Mesenchymal stem cell (in vitro differentiated cells and primary cell): ENCODE measurements at regions not wholly inside any gene's neighbourhood (a gene's known extent, or its start where the extent isn't known, plus 50 kb on each side); places are given as distances from the start of the nearest gene placed in this dataset.

Experiments
- DNase-seq: peaks from one replicate; pipeline ENCODE4 v3.0.0-alpha.2; 2013
- H2AFZ ChIP-seq: one replicate; pipeline ENCODE4 v1.6.1; 2013; ENCODE audit warnings: low read depth, mild to moderate bottlenecking, control low read depth, inconsistent platforms, low read length, moderate library complexity
- H2AK5ac ChIP-seq: 2 replicates; pipeline ENCODE4 v1.6.1; 2013; ENCODE audit warnings: low read length, moderate library complexity, mild to moderate bottlenecking, inconsistent platforms; ENCODE audit not compliant: severe bottlenecking
- H2BK120ac ChIP-seq: one replicate; pipeline ENCODE4 v1.6.1; 2013; ENCODE audit warnings: low read depth, mild to moderate bottlenecking, inconsistent platforms, low read length, moderate library complexity
- H2BK12ac ChIP-seq, 2 experiments: one replicate each; pipeline ENCODE4 v1.6.1; 2013; ENCODE audit warnings: inconsistent platforms in 2 of 2, low read length in 2 of 2, mild to moderate bottlenecking in 2 of 2, moderate library complexity in 2 of 2, control low read depth in 1 of 2
- H2BK15ac ChIP-seq: one replicate; pipeline ENCODE4 v1.6.1; 2013; ENCODE audit warnings: mild to moderate bottlenecking, low read depth, inconsistent platforms; ENCODE audit not compliant: poor library complexity, severe bottlenecking
- H2BK5ac ChIP-seq: 2 replicates; pipeline ENCODE4 v1.6.1; 2013; ENCODE audit warnings: low read depth, mild to moderate bottlenecking, low read length, control low read depth, inconsistent platforms; ENCODE audit not compliant: poor library complexity, severe bottlenecking
- H3K14ac ChIP-seq, 2 experiments: one replicate each; pipeline ENCODE4 v1.6.1; 2013; ENCODE audit warnings: inconsistent platforms in 2 of 2, low read length in 2 of 2, control low read depth in 1 of 2, mild to moderate bottlenecking in 1 of 2, moderate library complexity in 1 of 2
- H3K18ac ChIP-seq, 2 experiments: one replicate each; pipeline ENCODE4 v1.6.1; 2013; ENCODE audit warnings: inconsistent platforms in 2 of 2, low read length in 2 of 2, control low read depth in 1 of 2, low read depth in 1 of 2, mild to moderate bottlenecking in 1 of 2
- H3K23ac ChIP-seq, 2 experiments: one replicate each; pipeline ENCODE4 v1.6.1; 2013; ENCODE audit warnings: inconsistent platforms in 2 of 2, low read length in 2 of 2, mild to moderate bottlenecking in 2 of 2, moderate library complexity in 2 of 2, control low read depth in 1 of 2
- H3K27ac ChIP-seq: 2 replicates; pipeline ENCODE4 v1.5.1; 2013; ENCODE audit warnings: mild to moderate bottlenecking, moderate library complexity, low read length, control low read depth, inconsistent platforms; ENCODE audit not compliant: poor library complexity, severe bottlenecking
- H3K27me3 ChIP-seq, 2 experiments: 2 replicates each; pipeline versions ENCODE4 v1.6.1 to v1.7.0; 2013; ENCODE audit warnings: low read length in 2 of 2, mild to moderate bottlenecking in 2 of 2, moderate library complexity in 2 of 2, control low read depth in 1 of 2, inconsistent platforms in 1 of 2; ENCODE audit not compliant: control insufficient read depth in 1 of 2, insufficient read depth in 1 of 2
- H3K36me3 ChIP-seq, 2 experiments: 2 replicates each; pipeline versions ENCODE4 v1.6.1 to v1.7.0; 2013; ENCODE audit warnings: low read length in 2 of 2, control low read depth in 1 of 2, inconsistent platforms in 1 of 2, low read depth in 1 of 2, mild to moderate bottlenecking in 1 of 2; ENCODE audit not compliant: insufficient read depth in 2 of 2, control insufficient read depth in 1 of 2
- H3K4ac ChIP-seq, 2 experiments: one replicate each; pipeline ENCODE4 v1.6.1; 2013; ENCODE audit warnings: inconsistent platforms in 2 of 2, low read length in 2 of 2, mild to moderate bottlenecking in 2 of 2, moderate library complexity in 2 of 2, control low read depth in 1 of 2, low read depth in 1 of 2
- H3K4me1 ChIP-seq: 2 replicates; pipeline ENCODE4 v1.6.1; 2013; ENCODE audit warnings: low read depth, low read length, control low read depth; ENCODE audit not compliant: control insufficient read depth, insufficient read depth
- H3K4me2 ChIP-seq: 2 replicates; pipeline ENCODE4 v1.6.1; 2013; ENCODE audit warnings: low read length, mild to moderate bottlenecking, inconsistent platforms; ENCODE audit not compliant: poor library complexity, severe bottlenecking
- H3K4me3 ChIP-seq, 2 experiments: 2 replicates each; pipeline versions ENCODE4 v1.5.1 to v1.7.0; 2013; ENCODE audit warnings: low read length in 2 of 2, mild to moderate bottlenecking in 2 of 2, control low read depth in 1 of 2, low read depth in 1 of 2; ENCODE audit not compliant: insufficient read depth in 1 of 2
- H3K79me1 ChIP-seq: replicated peaks from 2 replicates; pipeline ENCODE4 v1.6.1; 2013; ENCODE audit warnings: mild to moderate bottlenecking, control low read depth, low read length, inconsistent platforms; ENCODE audit not compliant: poor library complexity, severe bottlenecking
- H3K9ac ChIP-seq: 2 replicates; pipeline ENCODE4 v1.7.0; 2013; ENCODE audit warnings: mild to moderate bottlenecking, low read length, moderate library complexity
- H3K9me3 ChIP-seq: 2 replicates; pipeline ENCODE4 v1.7.0; 2013; ENCODE audit warnings: mild to moderate bottlenecking, low read length; ENCODE audit not compliant: control insufficient read depth
- H4K8ac ChIP-seq: one replicate; pipeline ENCODE4 v1.6.1; 2013; ENCODE audit warnings: inconsistent platforms, mild to moderate bottlenecking, low read length, moderate library complexity
- H4K91ac ChIP-seq: one replicate; pipeline ENCODE4 v1.6.1; 2013; ENCODE audit warnings: mild to moderate bottlenecking, low read length, inconsistent platforms
- WGBS: methylation state at CpG from one replicate; pipeline ENCODE4 v1.1.7; 2013; ENCODE audit warnings: mixed read lengths; 5-methylcytosine and 5-hydroxymethylcytosine counted together

- WGBS = 81% methylated on average over 2 of the region's 2 CpGs
- Histone ChIP-seq H3K27me3 (no peaks in the 10 kb centered on the region), H2AK5ac (no peak overlapping the region), H2BK12ac (no peak overlapping the region), H3K27ac (no peak overlapping the region), H3K4me2 (no peak overlapping the region), H4K91ac (no peak overlapping the region), H3K4me1 (peaks cover 10% of the 10 kb centered on the region), H3K9ac (no peak overlapping the region), H4K8ac (no peak overlapping the region), H3K36me3 (peaks cover 7 to 16% of the 10 kb centered on the region in 2 experiments), H2AFZ (no peak overlapping the region), H3K14ac (no peak overlapping the region), H2BK15ac (no peak overlapping the region), H2BK120ac (no peak overlapping the region), H2BK5ac (no peak overlapping the region), H3K79me1 (peaks cover 30% of the 10 kb centered on the region), H3K9me3 (peaks cover 5% of the 10 kb centered on the region), H3K18ac (no peak overlapping the region), H3K4ac (no peak overlapping the region), H3K4me3 (peak overlapping the region in 1 of 2 experiments; percentile 6), H3K23ac (no peak overlapping the region)
- DNase-seq = no peak
These were observed 84.0 kb downstream of the CYB561 start for GRCh38 chr17:63362115-63362514.

GRCh38 chr17:63364387-63364786, 81.7 kb downstream of the CYB561 start:
- H3K4me2 ChIP-seq = no peak overlapping the region
- H3K18ac ChIP-seq = no peak overlapping the region
- no peak overlapping the region for H3K9ac ChIP-seq
- peaks cover 6% of the 10 kb centered on the region for H3K4me1 ChIP-seq
- WGBS = 96% methylated on average over 2 of the region's 2 CpGs
- no peak for DNase-seq
- H3K9me3 ChIP-seq = peaks cover 5% of the 10 kb centered on the region
- no peak overlapping the region for H2BK5ac ChIP-seq
- H3K79me1 ChIP-seq = peaks cover 36% of the 10 kb centered on the region
- H2BK15ac ChIP-seq = no peak overlapping the region
- no peak overlapping the region for H2BK12ac ChIP-seq
- no peak overlapping the region for H3K27ac ChIP-seq
- no peak overlapping the region for H3K23ac ChIP-seq
- H3K36me3 ChIP-seq = peaks cover 7 to 16% of the 10 kb centered on the region in 2 experiments
- no peak overlapping the region for H3K4ac ChIP-seq
- H2AK5ac ChIP-seq = no peak overlapping the region
- no peak overlapping the region for H3K4me3 ChIP-seq
- H3K27me3 ChIP-seq = no peaks in the 10 kb centered on the region
- H4K8ac ChIP-seq = no peak overlapping the region
- H2AFZ ChIP-seq = no peak overlapping the region
- no peak overlapping the region for H4K91ac ChIP-seq
- H2BK120ac ChIP-seq = no peak overlapping the region
- H3K14ac ChIP-seq = no peak overlapping the region

- H3K23ac ChIP-seq = no peak overlapping the region
- DNase-seq = no peak
- peaks cover 5% of the 10 kb centered on the region for H3K9me3 ChIP-seq
- H2BK5ac ChIP-seq = no peak overlapping the region
- H3K4ac ChIP-seq = no peak overlapping the region
- no peak overlapping the region for H2BK15ac ChIP-seq
- H4K8ac ChIP-seq = no peak overlapping the region
- no peak overlapping the region for H3K18ac ChIP-seq
- H2BK120ac ChIP-seq = no peak overlapping the region
- H2BK12ac ChIP-seq = no peak overlapping the region
- no peaks in the 10 kb centered on the region for H3K27me3 ChIP-seq
- no peak overlapping the region for H3K27ac ChIP-seq
- no peak overlapping the region for H2AFZ ChIP-seq
- peak overlapping the region in 1 of 2 experiments; percentile 34 for H3K4me3 ChIP-seq
- no peak overlapping the region for H4K91ac ChIP-seq
- H3K9ac ChIP-seq = peak overlapping the region; percentile 36
- peaks cover 34% of the 10 kb centered on the region for H3K79me1 ChIP-seq
- H2AK5ac ChIP-seq = no peak overlapping the region
- no peak overlapping the region for H3K4me2 ChIP-seq
- peaks cover 5% of the 10 kb centered on the region for H3K4me1 ChIP-seq
- WGBS = 67% methylated on average over 6 of the region's 6 CpGs
- H3K36me3 ChIP-seq = peaks cover 7 to 16% of the 10 kb centered on the region in 2 experiments
- H3K14ac ChIP-seq = no peak overlapping the region
These were observed 81.2 kb downstream of the CYB561 start for GRCh38 chr17:63364944-63365343.

- H2BK5ac ChIP-seq = no peak overlapping the region
- H3K23ac ChIP-seq = no peak overlapping the region
- peaks cover 5% of the 10 kb centered on the region for H3K4me1 ChIP-seq
- H3K27ac ChIP-seq = no peak overlapping the region
- no peak overlapping the region for H4K91ac ChIP-seq
- no peak overlapping the region for H2BK120ac ChIP-seq
- H3K9ac ChIP-seq = peak overlapping the region; percentile 36
- 9% methylated on average over 4 of the region's 8 CpGs for WGBS
- H3K9me3 ChIP-seq = peaks cover 5% of the 10 kb centered on the region
- H4K8ac ChIP-seq = no peak overlapping the region
- no peaks in the 10 kb centered on the region for H3K27me3 ChIP-seq
- H3K79me1 ChIP-seq = peaks cover 34% of the 10 kb centered on the region
- no peak overlapping the region for H2AK5ac ChIP-seq
- peak; percentile 52 for DNase-seq
- peaks cover 7 to 16% of the 10 kb centered on the region in 2 experiments for H3K36me3 ChIP-seq
- no peak overlapping the region for H2BK12ac ChIP-seq
- H2BK15ac ChIP-seq = no peak overlapping the region
- H3K4me2 ChIP-seq = no peak overlapping the region
- no peak overlapping the region for H3K4ac ChIP-seq
- no peak overlapping the region for H3K18ac ChIP-seq
- no peak overlapping the region for H2AFZ ChIP-seq
- no peak overlapping the region for H3K14ac ChIP-seq
- peak overlapping the region in 1 of 2 experiments; percentile 34 for H3K4me3 ChIP-seq
These were observed 80.5 kb downstream of the CYB561 start for GRCh38 chr17:63365366-63366240.
